HCT116 (cell line): ENCODE measurements at regions not wholly inside any gene's neighbourhood (a gene's known extent, or its start where the extent isn't known, plus 50 kb on each side); places are given as distances from the start of the nearest gene placed in this dataset.
"Not testable (repeated sequence)": the region's sequence is repeated elsewhere in the genome, so short reads cannot be mapped to it uniquely, and the experiment has no call there.

Experiments
- CTCF ChIP-seq, 3 experiments: fragments of 200-600 bp in 1 of 3; sonication (generic) in 1 of 3; IDR thresholded peaks in 2 of 3; conservative IDR thresholded peaks in 1 of 3; 2 replicates each; pipeline ENCODE4 v1.5.1; 2012 to 2017; ENCODE audit warnings: low read depth in 2 of 3, low read length in 2 of 3, antibody characterized with exemption in 1 of 3, borderline replicate concordance in 1 of 3, control low read depth in 1 of 3, mild to moderate bottlenecking in 1 of 3, mixed read lengths in 1 of 3, mixed run types in 1 of 3, moderate library complexity in 1 of 3; ENCODE audit not compliant: insufficient read depth in 1 of 3
- EZH2 ChIP-seq: fragments of 200-600 bp; sonication (generic); IDR thresholded peaks from 2 replicates; pipeline ENCODE4 v1.6.1; 2017; ENCODE audit warnings: antibody characterized with exemption, mixed run types
- POLR2A ChIP-seq: IDR thresholded peaks from 2 replicates; pipeline ENCODE4 v1.7.0; 2011; ENCODE audit warnings: borderline replicate concordance; ENCODE audit not compliant: insufficient read depth, insufficient read length; ENCODE audit errors: extremely low read depth
- ZNF274 ChIP-seq: fragments of 200-500 bp; sonication (Bioruptor generic); IDR thresholded peaks from 2 replicates; pipeline ENCODE4 v1.6.1; 2014; ENCODE audit warnings: mild to moderate bottlenecking, low read depth, low read length, inconsistent platforms
- TF ChIP-seq, protein P1 (sequence below): IDR thresholded peaks from 2 replicates; pipeline ENCODE4 v1.6.1; 2012; ENCODE audit warnings: low read depth

- not testable (repeated sequence) for TF ChIP-seq POLR2A; EZH2; CTCF (IDR thresholded peaks at IDR 0.05 in 2 of 3, conservative IDR thresholded peaks at IDR 0.05 in 1 of 3; ENCODE audit: borderline replicate concordance in 1 of 3, insufficient read depth in 1 of 3, low read depth in 2 of 3, low read length in 2 of 3); ZNF274
- TF ChIP-seq, protein P1, sequence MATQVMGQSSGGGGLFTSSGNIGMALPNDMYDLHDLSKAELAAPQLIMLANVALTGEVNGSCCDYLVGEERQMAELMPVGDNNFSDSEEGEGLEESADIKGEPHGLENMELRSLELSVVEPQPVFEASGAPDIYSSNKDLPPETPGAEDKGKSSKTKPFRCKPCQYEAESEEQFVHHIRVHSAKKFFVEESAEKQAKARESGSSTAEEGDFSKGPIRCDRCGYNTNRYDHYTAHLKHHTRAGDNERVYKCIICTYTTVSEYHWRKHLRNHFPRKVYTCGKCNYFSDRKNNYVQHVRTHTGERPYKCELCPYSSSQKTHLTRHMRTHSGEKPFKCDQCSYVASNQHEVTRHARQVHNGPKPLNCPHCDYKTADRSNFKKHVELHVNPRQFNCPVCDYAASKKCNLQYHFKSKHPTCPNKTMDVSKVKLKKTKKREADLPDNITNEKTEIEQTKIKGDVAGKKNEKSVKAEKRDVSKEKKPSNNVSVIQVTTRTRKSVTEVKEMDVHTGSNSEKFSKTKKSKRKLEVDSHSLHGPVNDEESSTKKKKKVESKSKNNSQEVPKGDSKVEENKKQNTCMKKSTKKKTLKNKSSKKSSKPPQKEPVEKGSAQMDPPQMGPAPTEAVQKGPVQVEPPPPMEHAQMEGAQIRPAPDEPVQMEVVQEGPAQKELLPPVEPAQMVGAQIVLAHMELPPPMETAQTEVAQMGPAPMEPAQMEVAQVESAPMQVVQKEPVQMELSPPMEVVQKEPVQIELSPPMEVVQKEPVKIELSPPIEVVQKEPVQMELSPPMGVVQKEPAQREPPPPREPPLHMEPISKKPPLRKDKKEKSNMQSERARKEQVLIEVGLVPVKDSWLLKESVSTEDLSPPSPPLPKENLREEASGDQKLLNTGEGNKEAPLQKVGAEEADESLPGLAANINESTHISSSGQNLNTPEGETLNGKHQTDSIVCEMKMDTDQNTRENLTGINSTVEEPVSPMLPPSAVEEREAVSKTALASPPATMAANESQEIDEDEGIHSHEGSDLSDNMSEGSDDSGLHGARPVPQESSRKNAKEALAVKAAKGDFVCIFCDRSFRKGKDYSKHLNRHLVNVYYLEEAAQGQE, result not testable (repeated sequence)
Observed at GRCh38 chr1:145488193-145488933, 63.0 kb upstream of the NBPF20 start.
